HG03342 (cell line): ENCODE measurements at regions not wholly inside any gene's neighbourhood (a gene's known extent, or its start where the extent isn't known, plus 50 kb on each side); places are given as distances from the start of the nearest gene placed in this dataset.

ENCODE experiments used
- ATAC-seq: cut with Tn5 transposase; IDR thresholded peaks from one replicate; pipeline ENCODE4 v1.9.1; 2021; ENCODE audit warnings: mild to moderate bottlenecking, moderate library complexity; ENCODE audit not compliant: unreplicated experiment

- ATAC-seq: no peak
Measured at GRCh38 chr6:66926060-66926459, 1219.0 kb upstream of the EYS start.

GRCh38 chr6:66913657-66914056 is 1206.6 kb upstream of the EYS start:
- no peak for ATAC-seq

- ATAC-seq: no peak
Measured at GRCh38 chr6:66902457-66902856, 1195.4 kb upstream of the EYS start.

GRCh38 chr6:66900133-66901083 is 1193.4 kb upstream of the EYS start:
- no peak for ATAC-seq

- no peak for ATAC-seq
Measured at GRCh38 chr6:66897576-66897975, 1190.5 kb upstream of the EYS start.

GRCh38 chr6:66896415-66896814 is 1189.4 kb upstream of the EYS start:
- no peak for ATAC-seq

GRCh38 chr6:66883453-66883852 is 1176.4 kb upstream of the EYS start:
- no peak for ATAC-seq

- ATAC-seq: no peak
Measured at GRCh38 chr6:66866801-66867200, 1159.8 kb upstream of the EYS start.

- no peak for ATAC-seq
Measured at GRCh38 chr6:66865771-66866170, 1158.7 kb upstream of the EYS start.

GRCh38 chr6:66861007-66861541 is 1154.0 kb upstream of the EYS start:
- ATAC-seq: no peak

- ATAC-seq: no peak
Measured at GRCh38 chr6:66860328-66860727, 1153.3 kb upstream of the EYS start.

- no peak for ATAC-seq
Measured at GRCh38 chr6:66858196-66858595, 1151.2 kb upstream of the EYS start.

- no peak for ATAC-seq
Measured at GRCh38 chr6:66854014-66854413, 1147.0 kb upstream of the EYS start.

- ATAC-seq: no peak
Measured at GRCh38 chr6:66851930-66852329, 1144.9 kb upstream of the EYS start.

- ATAC-seq: no peak
Measured at GRCh38 chr6:66849843-66850242, 1142.8 kb upstream of the EYS start.

- no peak for ATAC-seq
Measured at GRCh38 chr6:66848244-66848953, 1141.4 kb upstream of the EYS start.

- no peak for ATAC-seq
Measured at GRCh38 chr6:66838764-66839163, 1131.7 kb upstream of the EYS start.

- no peak for ATAC-seq
Measured at GRCh38 chr6:66825539-66825938, 1118.5 kb upstream of the EYS start.

- ATAC-seq: no peak
Measured at GRCh38 chr6:66814156-66814555, 1107.1 kb upstream of the EYS start.

GRCh38 chr6:66808771-66809170 is 1101.7 kb upstream of the EYS start:
- ATAC-seq: no peak

GRCh38 chr6:66796987-66797386 is 1090.0 kb upstream of the EYS start:
- ATAC-seq: no peak

- ATAC-seq: no peak
Measured at GRCh38 chr6:66788579-66788978, 1081.6 kb upstream of the EYS start.
